CD4-positive, alpha-beta T cell (primary cell): ENCODE measurements at regions not wholly inside any gene's neighbourhood (a gene's known extent, or its start where the extent isn't known, plus 50 kb on each side); places are given as distances from the start of the nearest gene placed in this dataset.

Experiments
- ATAC-seq: fragments of 200-7000 bp; cut with Tn5 transposase; one replicate; pipeline ENCODE4 v1.10.0; 2022; ENCODE audit warnings: mild to moderate bottlenecking; ENCODE audit not compliant: poor library complexity
- CTCF ChIA-PET: fragments of 350-600 bp; sonication (Branson Sonifier 250); formaldehyde crosslinking; loops from one replicate; lab custom pipeline; 2021; ENCODE audit warnings: antibody characterized with exemption, inconsistent platforms; lab: Charles Lee
- POLR2A ChIA-PET: fragments of 350-600 bp; sonication (Branson Sonifier 250); formaldehyde crosslinking; loops from one replicate; lab custom pipeline; 2021; ENCODE audit warnings: antibody characterized with exemption, inconsistent platforms; lab: Charles Lee
- DNase-seq, 14 experiments: peaks; one replicate each; pipeline ENCODE4 v3.0.0-alpha.2; 2013 to 2020; ENCODE audit warnings: mixed read lengths in 2 of 14
- H3K27ac ChIP-seq, 2 donors: one replicate each; pipeline versions ENCODE4 v1.5.1 to v1.7.0; 2013; ENCODE audit warnings: low read length in 2 of 2, low read depth in 1 of 2, mild to moderate bottlenecking in 1 of 2
- H3K27me3 ChIP-seq, 2 experiments: 1 replicate in 1 of 2; 2 replicates in 1 of 2; pipeline versions ENCODE4 v1.6.1 to v1.7.0; 2013; ENCODE audit warnings: low read length in 2 of 2, control low read depth in 1 of 2, mild to moderate bottlenecking in 1 of 2, moderate library complexity in 1 of 2; ENCODE audit not compliant: insufficient read depth in 2 of 2, control insufficient read depth in 1 of 2
- H3K36me3 ChIP-seq: one replicate; pipeline ENCODE4 v1.6.1; 2013; ENCODE audit warnings: low read length, control low read depth; ENCODE audit not compliant: insufficient read depth
- H3K4me1 ChIP-seq: one replicate; pipeline ENCODE4 v1.6.1; 2013; ENCODE audit warnings: low read length, control low read depth; ENCODE audit not compliant: insufficient read depth
- H3K4me3 ChIP-seq: one replicate; pipeline ENCODE4 v1.5.1; 2013; ENCODE audit warnings: mild to moderate bottlenecking, low read length, moderate library complexity
- H3K9me3 ChIP-seq, 2 experiments: 1 replicate in 1 of 2; 2 replicates in 1 of 2; pipeline versions ENCODE4 v1.6.1 to v1.7.0; 2013; ENCODE audit warnings: low read length in 2 of 2, mild to moderate bottlenecking in 2 of 2, control low read depth in 1 of 2, moderate library complexity in 1 of 2; ENCODE audit not compliant: control insufficient read depth in 1 of 2, insufficient read depth in 1 of 2
- H3K27ac Mint-ChIP-seq: one replicate; pipeline ENCODE4 v1.8.0; 2020; ENCODE audit warnings: mixed read lengths
- H3K27me3 Mint-ChIP-seq: one replicate; pipeline ENCODE4 v1.8.0; 2021; ENCODE audit warnings: mixed read lengths
- H3K36me3 Mint-ChIP-seq: one replicate; pipeline ENCODE4 v1.8.0; 2021; ENCODE audit warnings: low read depth, mixed read lengths
- H3K4me1 Mint-ChIP-seq: one replicate; pipeline ENCODE4 v1.8.0; 2021; ENCODE audit warnings: low read depth, mixed read lengths
- H3K4me3 Mint-ChIP-seq: one replicate; pipeline ENCODE4 v1.8.0; 2020; ENCODE audit warnings: mild to moderate bottlenecking, mixed read lengths
- H3K9me3 Mint-ChIP-seq: one replicate; pipeline ENCODE4 v1.8.0; 2020; ENCODE audit warnings: mixed read lengths
- intact Hi-C, 2 experiments: fragments of 100-400 bp; cut with DNase I in 1 of 2; cut with micrococcal nuclease in 1 of 2; formaldehyde crosslinking; loops; one replicate each; pipeline versions ENCODE4 v1.15.1 to v1.9.0; 2023 to 2025; cut with DNase I, micrococcal nuclease
- TF ChIP-seq, protein P1 (sequence below): fragments of 200-600 bp; IDR thresholded peaks from one replicate; pipeline ENCODE4 v1.8.0; 2022; ENCODE audit warnings: antibody characterized with exemption, mild to moderate bottlenecking

GRCh38 chr12:125922330-125922729 lies 857.1 kb downstream of the AACS start:
- Histone ChIP-seq H3K4me3 (no peak overlapping the region), H3K9me3 (peaks cover 0 to 7% of the 10 kb centered on the region in 2 experiments), H3K36me3 (no peaks in the 10 kb centered on the region), H3K27me3 (no peaks in the 10 kb centered on the region), H3K27ac (no peak overlapping the region), H3K4me1 (no peaks in the 10 kb centered on the region)
- Mint-ChIP-seq H3K9me3 (no peaks in the 10 kb centered on the region), H3K27ac (no peak overlapping the region), H3K4me3 (no peak overlapping the region), H3K4me1 (no peaks in the 10 kb centered on the region), H3K36me3 (no peaks in the 10 kb centered on the region), H3K27me3 (no peaks in the 10 kb centered on the region)
- CTCF ChIA-PET, result no interaction called here
- TF ChIP-seq, protein P1, sequence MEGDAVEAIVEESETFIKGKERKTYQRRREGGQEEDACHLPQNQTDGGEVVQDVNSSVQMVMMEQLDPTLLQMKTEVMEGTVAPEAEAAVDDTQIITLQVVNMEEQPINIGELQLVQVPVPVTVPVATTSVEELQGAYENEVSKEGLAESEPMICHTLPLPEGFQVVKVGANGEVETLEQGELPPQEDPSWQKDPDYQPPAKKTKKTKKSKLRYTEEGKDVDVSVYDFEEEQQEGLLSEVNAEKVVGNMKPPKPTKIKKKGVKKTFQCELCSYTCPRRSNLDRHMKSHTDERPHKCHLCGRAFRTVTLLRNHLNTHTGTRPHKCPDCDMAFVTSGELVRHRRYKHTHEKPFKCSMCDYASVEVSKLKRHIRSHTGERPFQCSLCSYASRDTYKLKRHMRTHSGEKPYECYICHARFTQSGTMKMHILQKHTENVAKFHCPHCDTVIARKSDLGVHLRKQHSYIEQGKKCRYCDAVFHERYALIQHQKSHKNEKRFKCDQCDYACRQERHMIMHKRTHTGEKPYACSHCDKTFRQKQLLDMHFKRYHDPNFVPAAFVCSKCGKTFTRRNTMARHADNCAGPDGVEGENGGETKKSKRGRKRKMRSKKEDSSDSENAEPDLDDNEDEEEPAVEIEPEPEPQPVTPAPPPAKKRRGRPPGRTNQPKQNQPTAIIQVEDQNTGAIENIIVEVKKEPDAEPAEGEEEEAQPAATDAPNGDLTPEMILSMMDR, result no peak
- intact Hi-C loops, result no loop called here
- DNase-seq (no peak), ATAC-seq (no peak)
- POLR2A ChIA-PET, result no interaction called here

- POLR2A ChIA-PET, result no interaction called here
- ATAC-seq (no peak), DNase-seq (no peak)
- Mint-ChIP-seq H3K9me3 (peaks cover 1% of the 10 kb centered on the region), H3K27me3 (no peaks in the 10 kb centered on the region), H3K36me3 (no peaks in the 10 kb centered on the region), H3K4me1 (no peaks in the 10 kb centered on the region), H3K4me3 (no peak overlapping the region), H3K27ac (no peak overlapping the region)
- Histone ChIP-seq H3K36me3 (no peaks in the 10 kb centered on the region), H3K4me3 (no peak overlapping the region), H3K4me1 (no peaks in the 10 kb centered on the region), H3K9me3 (no peaks in the 10 kb centered on the region), H3K27ac (no peak overlapping the region), H3K27me3 (no peaks in the 10 kb centered on the region)
- TF ChIP-seq, protein P1, result no peak
- intact Hi-C loops, result no loop called here
- CTCF ChIA-PET, result interaction anchor here (0.6 kb wide), 1 partner anchor 51 kb away, joined by 3 read pairs; no protein-coding TSS in a partner anchor
Observed at GRCh38 chr12:125936502-125936901, 871.3 kb downstream of the AACS start.

- H3K36me3 Mint-ChIP-seq, result no peaks in the 10 kb centered on the region
Observed at GRCh38 chr12:125944446-125944845, 879.2 kb downstream of the AACS start.

More at GRCh38 chr12:125944446-125944845, 879.2 kb downstream of the AACS start:
- Mint-ChIP-seq H3K4me3 (no peak overlapping the region), H3K27ac (no peak overlapping the region), H3K4me1 (no peaks in the 10 kb centered on the region), H3K9me3 (no peaks in the 10 kb centered on the region), H3K27me3 (no peaks in the 10 kb centered on the region)
- CTCF ChIA-PET, result no interaction called here
- Histone ChIP-seq H3K9me3 (no peaks in the 10 kb centered on the region), H3K4me3 (no peak overlapping the region), H3K4me1 (no peaks in the 10 kb centered on the region), H3K27me3 (no peaks in the 10 kb centered on the region), H3K27ac (no peak overlapping the region), H3K36me3 (no peaks in the 10 kb centered on the region)
- ATAC-seq (no peak), DNase-seq (no peak)
- intact Hi-C loops, result no loop called here
- POLR2A ChIA-PET, result no interaction called here
- TF ChIP-seq, protein P1, result no peak
